ENCODE measurements at regions not wholly inside any gene's neighbourhood (a gene's known extent, or its start where the extent isn't known, plus 50 kb on each side); places are given as distances from the start of the nearest gene placed in this dataset.

DNA sequence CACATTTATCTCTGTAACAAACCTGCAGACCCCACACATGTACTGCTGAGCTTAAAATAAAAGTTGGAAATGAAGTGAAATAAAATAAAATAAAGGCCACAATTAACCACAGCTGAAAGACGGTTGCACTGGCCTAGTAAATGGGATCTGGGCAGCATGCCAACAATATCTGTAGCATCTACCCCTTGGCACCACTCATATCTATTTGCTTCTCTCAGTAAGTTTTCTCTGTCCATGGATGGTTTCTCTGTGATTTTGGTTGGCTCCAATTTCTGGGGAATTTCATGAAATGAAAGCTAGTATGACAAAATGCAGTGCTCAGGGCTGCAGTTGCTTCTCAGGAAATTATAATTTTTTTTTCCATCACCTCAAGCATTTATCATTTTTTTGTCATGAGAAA lies 172.0 kb upstream of the IL15 start:
- CTCF ChIA-PET, result interaction anchor here (1.5 kb wide), 1 partner anchor 33 kb away, joined by 4 read pairs; no protein-coding TSS in a partner anchor
- POLR2A ChIA-PET, result no interaction called here
- no TSS peak for BruUV-seq (replicated peaks)
- no peaks in the 10 kb centered on the region for H3K36me3 ChIP-seq (ENCODE audit: control insufficient read depth in 2 of 2, extremely low read depth in 1 of 2, insufficient read depth in 2 of 2, low read length in 2 of 2)
- no peak overlapping the region for H3K9ac ChIP-seq (replicated peaks; ENCODE audit: extremely low read depth, insufficient read depth, low read length)
- TF ChIP-seq POLR2AphosphoS5 (IDR thresholded peaks at IDR 0.05; ENCODE audit: insufficient read depth, low read depth, low read length) (no peak), EZH2 (IDR thresholded peaks at IDR 0.05; ENCODE audit: borderline replicate concordance, low read depth, low read length, severe bottlenecking) (no peak), MYC (IDR thresholded peaks at IDR 0.05; ENCODE audit: low read depth, low read length) (no peak), JUN (IDR thresholded peaks at IDR 0.05; ENCODE audit: borderline replicate concordance, insufficient read depth, insufficient read length, low read depth) (no peak), GATA2 (IDR thresholded peaks at IDR 0.05; ENCODE audit: insufficient read depth, insufficient read length, low read depth, low read length) (no peak), FOS (IDR thresholded peaks at IDR 0.05; ENCODE audit: borderline replicate concordance, insufficient read depth, low read length) (no peak), POLR2A (IDR thresholded peaks at IDR 0.05; ENCODE audit: low read depth, low read length) (no peak)
- TF ChIP-seq, protein P1, sequence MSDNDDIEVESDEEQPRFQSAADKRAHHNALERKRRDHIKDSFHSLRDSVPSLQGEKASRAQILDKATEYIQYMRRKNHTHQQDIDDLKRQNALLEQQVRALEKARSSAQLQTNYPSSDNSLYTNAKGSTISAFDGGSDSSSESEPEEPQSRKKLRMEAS (IDR thresholded peaks at IDR 0.05; ENCODE audit: insufficient read depth, insufficient read length), result no peak
- TF ChIP-seq, protein P2, sequence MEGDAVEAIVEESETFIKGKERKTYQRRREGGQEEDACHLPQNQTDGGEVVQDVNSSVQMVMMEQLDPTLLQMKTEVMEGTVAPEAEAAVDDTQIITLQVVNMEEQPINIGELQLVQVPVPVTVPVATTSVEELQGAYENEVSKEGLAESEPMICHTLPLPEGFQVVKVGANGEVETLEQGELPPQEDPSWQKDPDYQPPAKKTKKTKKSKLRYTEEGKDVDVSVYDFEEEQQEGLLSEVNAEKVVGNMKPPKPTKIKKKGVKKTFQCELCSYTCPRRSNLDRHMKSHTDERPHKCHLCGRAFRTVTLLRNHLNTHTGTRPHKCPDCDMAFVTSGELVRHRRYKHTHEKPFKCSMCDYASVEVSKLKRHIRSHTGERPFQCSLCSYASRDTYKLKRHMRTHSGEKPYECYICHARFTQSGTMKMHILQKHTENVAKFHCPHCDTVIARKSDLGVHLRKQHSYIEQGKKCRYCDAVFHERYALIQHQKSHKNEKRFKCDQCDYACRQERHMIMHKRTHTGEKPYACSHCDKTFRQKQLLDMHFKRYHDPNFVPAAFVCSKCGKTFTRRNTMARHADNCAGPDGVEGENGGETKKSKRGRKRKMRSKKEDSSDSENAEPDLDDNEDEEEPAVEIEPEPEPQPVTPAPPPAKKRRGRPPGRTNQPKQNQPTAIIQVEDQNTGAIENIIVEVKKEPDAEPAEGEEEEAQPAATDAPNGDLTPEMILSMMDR (IDR thresholded peaks at IDR 0.05; ENCODE audit: extremely low read depth in 1 of 2, insufficient read depth in 1 of 2, low read depth in 1 of 2, low read length in 2 of 2), result no peak
- no peak overlapping the region for H2AFZ ChIP-seq (ENCODE audit: low read depth, low read length)
- H3K27ac ChIP-seq (ENCODE audit: insufficient read depth, low read depth, low read length), result no peak overlapping the region
- intact Hi-C loops (cut with micrococcal nuclease), result no loop called here
- H3K9me3 ChIP-seq (replicated peaks; ENCODE audit: control insufficient read depth, insufficient read depth, low read length), result no peaks in the 10 kb centered on the region
- no peak overlapping the region for H3K4me2 ChIP-seq (ENCODE audit: insufficient read depth, low read length)
- peaks cover 0 to 2% of the 10 kb centered on the region in 2 experiments for H3K27me3 ChIP-seq (ENCODE audit: control insufficient read depth in 2 of 2, insufficient read depth in 2 of 2, low read length in 2 of 2)
- H3K9me1 ChIP-seq (replicated peaks; ENCODE audit: control insufficient read depth, extremely low read depth, insufficient read depth, low read length), result no peaks in the 10 kb centered on the region
- H3K4me1 ChIP-seq (ENCODE audit: control insufficient read depth, extremely low read depth, insufficient read depth, low read length), result no peaks in the 10 kb centered on the region
- DNase-seq (ENCODE audit: low read depth, low spot score) (no peak), FAIRE-seq (no peak)
- no peak overlapping the region for H3K4me3 ChIP-seq (replicated peaks in 1 of 3; ENCODE audit: insufficient read depth in 1 of 3, low read depth in 1 of 3, low read length in 3 of 3)
- dilution Hi-C loops (cut with MboI; ENCODE audit: extremely low pct_ligation_motif_present, low sequenced_read_pairs), result no loop called here
- H3K79me2 ChIP-seq (ENCODE audit: control insufficient read depth, insufficient read depth, low read length), result no peaks in the 10 kb centered on the region
- H4K20me1 ChIP-seq (replicated peaks; ENCODE audit: control insufficient read depth, extremely low read depth, insufficient read depth, low read length), result no peaks in the 10 kb centered on the region
